Prostate gland (tissue), 2 donors: ENCODE measurements at regions not wholly inside any gene's neighbourhood (a gene's known extent, or its start where the extent isn't known, plus 50 kb on each side); places are given as distances from the start of the nearest gene placed in this dataset.

Experiments
- POLR2A ChIP-seq: fragments of 450-650 bp; IDR thresholded peaks from one replicate; pipeline ENCODE4 v1.6.1; 2016; ENCODE audit warnings: antibody characterized with exemption, mild to moderate bottlenecking
- POLR2AphosphoS5 ChIP-seq: sonication (generic); formaldehyde crosslinking; IDR thresholded peaks from one replicate; pipeline ENCODE4 v1.6.1; 2017; ENCODE audit warnings: antibody characterized with exemption
- TF ChIP-seq, protein P1 (sequence below), 4 experiments: fragments of 200-600 bp in 2 of 4; fragments of 450-650 bp in 2 of 4; sonication (generic) in 2 of 4; IDR thresholded peaks; 1 replicate in 3 of 4; 2 replicates in 1 of 4; pipeline ENCODE4 v1.5.1; 2016 to 2019; ENCODE audit warnings: antibody characterized with exemption in 4 of 4, mild to moderate bottlenecking in 2 of 4, moderate library complexity in 2 of 4

DNA sequence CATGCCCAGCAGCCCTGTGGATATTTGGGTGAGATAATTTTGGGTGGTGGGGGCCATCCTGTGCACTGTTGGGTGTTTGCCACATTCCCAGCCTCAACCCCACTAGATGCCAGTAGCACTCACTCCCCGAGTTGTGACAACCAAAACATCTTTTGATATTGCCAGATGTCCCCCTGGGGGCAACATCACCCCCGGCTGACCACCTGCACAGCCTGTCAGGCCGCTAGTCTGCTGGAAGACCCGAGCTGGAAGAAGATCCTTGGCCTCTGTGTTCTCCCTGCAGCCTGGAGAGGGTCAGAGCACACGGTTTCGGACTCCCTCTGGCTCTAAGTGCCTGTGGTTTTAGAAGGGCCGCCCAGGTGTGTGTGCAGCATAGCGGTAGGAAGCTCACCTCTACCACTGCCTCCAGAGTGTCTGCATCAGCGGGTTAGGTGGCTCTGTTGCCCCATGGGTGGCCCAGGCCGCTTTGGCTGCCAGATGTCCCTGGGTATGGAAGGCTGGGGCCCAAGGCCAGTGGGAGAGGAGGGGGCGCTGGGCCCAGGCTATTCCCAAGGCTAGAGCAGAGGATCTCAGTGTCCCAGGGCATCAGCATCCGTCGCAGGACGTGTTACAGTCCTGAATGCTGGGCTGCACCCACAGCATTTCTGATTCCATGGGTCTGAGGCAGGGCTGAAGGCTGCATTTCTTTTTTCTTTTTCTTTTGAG, 195.8 kb upstream of the GSE1 start:
- TF ChIP-seq, protein P1, sequence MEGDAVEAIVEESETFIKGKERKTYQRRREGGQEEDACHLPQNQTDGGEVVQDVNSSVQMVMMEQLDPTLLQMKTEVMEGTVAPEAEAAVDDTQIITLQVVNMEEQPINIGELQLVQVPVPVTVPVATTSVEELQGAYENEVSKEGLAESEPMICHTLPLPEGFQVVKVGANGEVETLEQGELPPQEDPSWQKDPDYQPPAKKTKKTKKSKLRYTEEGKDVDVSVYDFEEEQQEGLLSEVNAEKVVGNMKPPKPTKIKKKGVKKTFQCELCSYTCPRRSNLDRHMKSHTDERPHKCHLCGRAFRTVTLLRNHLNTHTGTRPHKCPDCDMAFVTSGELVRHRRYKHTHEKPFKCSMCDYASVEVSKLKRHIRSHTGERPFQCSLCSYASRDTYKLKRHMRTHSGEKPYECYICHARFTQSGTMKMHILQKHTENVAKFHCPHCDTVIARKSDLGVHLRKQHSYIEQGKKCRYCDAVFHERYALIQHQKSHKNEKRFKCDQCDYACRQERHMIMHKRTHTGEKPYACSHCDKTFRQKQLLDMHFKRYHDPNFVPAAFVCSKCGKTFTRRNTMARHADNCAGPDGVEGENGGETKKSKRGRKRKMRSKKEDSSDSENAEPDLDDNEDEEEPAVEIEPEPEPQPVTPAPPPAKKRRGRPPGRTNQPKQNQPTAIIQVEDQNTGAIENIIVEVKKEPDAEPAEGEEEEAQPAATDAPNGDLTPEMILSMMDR (IDR thresholded peaks at IDR 0.05) = no peak
- TF ChIP-seq POLR2A (no peak), POLR2AphosphoS5 (no peak)
